ENCODE measurements at regions not wholly inside any gene's neighbourhood (a gene's known extent, or its start where the extent isn't known, plus 50 kb on each side); places are given as distances from the start of the nearest gene placed in this dataset.

GRCh38 chr3:102069211-102069662 is 219.9 kb downstream of the NFKBIZ start:
- TF ChIP-seq, protein P1, sequence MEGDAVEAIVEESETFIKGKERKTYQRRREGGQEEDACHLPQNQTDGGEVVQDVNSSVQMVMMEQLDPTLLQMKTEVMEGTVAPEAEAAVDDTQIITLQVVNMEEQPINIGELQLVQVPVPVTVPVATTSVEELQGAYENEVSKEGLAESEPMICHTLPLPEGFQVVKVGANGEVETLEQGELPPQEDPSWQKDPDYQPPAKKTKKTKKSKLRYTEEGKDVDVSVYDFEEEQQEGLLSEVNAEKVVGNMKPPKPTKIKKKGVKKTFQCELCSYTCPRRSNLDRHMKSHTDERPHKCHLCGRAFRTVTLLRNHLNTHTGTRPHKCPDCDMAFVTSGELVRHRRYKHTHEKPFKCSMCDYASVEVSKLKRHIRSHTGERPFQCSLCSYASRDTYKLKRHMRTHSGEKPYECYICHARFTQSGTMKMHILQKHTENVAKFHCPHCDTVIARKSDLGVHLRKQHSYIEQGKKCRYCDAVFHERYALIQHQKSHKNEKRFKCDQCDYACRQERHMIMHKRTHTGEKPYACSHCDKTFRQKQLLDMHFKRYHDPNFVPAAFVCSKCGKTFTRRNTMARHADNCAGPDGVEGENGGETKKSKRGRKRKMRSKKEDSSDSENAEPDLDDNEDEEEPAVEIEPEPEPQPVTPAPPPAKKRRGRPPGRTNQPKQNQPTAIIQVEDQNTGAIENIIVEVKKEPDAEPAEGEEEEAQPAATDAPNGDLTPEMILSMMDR (IDR thresholded peaks at IDR 0.05): no peak
- TF ChIP-seq EZH2 (IDR thresholded peaks at IDR 0.05; ENCODE audit: borderline replicate concordance, insufficient read depth, low read depth, low read length, poor library complexity, severe bottlenecking): no peak

Data from B cell (primary cell).